ENCODE measurements at regions not wholly inside any gene's neighbourhood (a gene's known extent, or its start where the extent isn't known, plus 50 kb on each side); places are given as distances from the start of the nearest gene placed in this dataset.

- no peaks in the 10 kb centered on the region for H3K4me1 ChIP-seq
- ATAC-seq (no peak), DNase-seq (no peak)
- TF ChIP-seq CTCF (IDR thresholded peaks at IDR 0.05): no peak
- TF ChIP-seq POLR2A (IDR thresholded peaks at IDR 0.05): no peak
- WGBS (ENCODE audit: insufficient coverage, low coverage, low lambda C conversion rate, missing lambda C conversion rate): 47% methylated on average over 1 of the region's 1 CpG
- H3K9me3 ChIP-seq: no peaks in the 10 kb centered on the region
- no peaks in the 10 kb centered on the region for H3K27me3 ChIP-seq
- no peak overlapping the region for H3K4me3 ChIP-seq
- intact Hi-C loops (cut with DNase I): no loop called here
- no peak overlapping the region for H3K27ac ChIP-seq
- H3K36me3 ChIP-seq: no peaks in the 10 kb centered on the region
Observed at GRCh38 chr6:102848796-102849195, 1455.3 kb downstream of the GRIK2 start.

- Histone ChIP-seq H3K9me3 (no peaks in the 10 kb centered on the region), H3K27me3 (no peaks in the 10 kb centered on the region), H3K4me3 (no peak overlapping the region), H3K36me3 (no peaks in the 10 kb centered on the region), H3K4me1 (no peaks in the 10 kb centered on the region), H3K27ac (no peak overlapping the region)
- ATAC-seq (no peak), DNase-seq (no peak)
- TF ChIP-seq CTCF (IDR thresholded peaks at IDR 0.05) (no peak), POLR2A (IDR thresholded peaks at IDR 0.05) (no peak)
- WGBS (ENCODE audit: insufficient coverage, low coverage, low lambda C conversion rate, missing lambda C conversion rate): 45% methylated on average over 3 of the region's 3 CpGs
- intact Hi-C loops (cut with DNase I): no loop called here
Observed at GRCh38 chr6:102848210-102848609, 1454.7 kb downstream of the GRIK2 start.

- no peaks in the 10 kb centered on the region for H3K4me1 ChIP-seq
- ATAC-seq: no peak
- WGBS (ENCODE audit: insufficient coverage, low coverage, low lambda C conversion rate, missing lambda C conversion rate): 41% methylated on average over 2 of the region's 2 CpGs
Observed at GRCh38 chr6:102841060-102841459, 1447.6 kb downstream of the GRIK2 start.

GRCh38 chr6:102832021-102832420 is 1438.5 kb downstream of the GRIK2 start:
- ATAC-seq (no peak), DNase-seq (no peak)
- H3K4me1 ChIP-seq: no peaks in the 10 kb centered on the region
- H3K36me3 ChIP-seq: no peaks in the 10 kb centered on the region
- intact Hi-C loops (cut with DNase I): no loop called here
- 73% methylated on average over 1 of the region's 1 CpG for WGBS (ENCODE audit: insufficient coverage, low coverage, low lambda C conversion rate, missing lambda C conversion rate)
- TF ChIP-seq POLR2A (IDR thresholded peaks at IDR 0.05) (no peak), CTCF (IDR thresholded peaks at IDR 0.05) (no peak)
- no peak overlapping the region for H3K27ac ChIP-seq
- H3K4me3 ChIP-seq: no peak overlapping the region
- no peaks in the 10 kb centered on the region for H3K9me3 ChIP-seq
- H3K27me3 ChIP-seq: no peaks in the 10 kb centered on the region

More at GRCh38 chr6:102841060-102841459, 1447.6 kb downstream of the GRIK2 start:
- no peaks in the 10 kb centered on the region for H3K36me3 ChIP-seq
- intact Hi-C loops (cut with DNase I): no loop called here
- no peaks in the 10 kb centered on the region for H3K9me3 ChIP-seq
- H3K27me3 ChIP-seq: no peaks in the 10 kb centered on the region
- no peak overlapping the region for H3K4me3 ChIP-seq
- H3K27ac ChIP-seq: no peak overlapping the region
- TF ChIP-seq POLR2A (IDR thresholded peaks at IDR 0.05) (no peak), CTCF (IDR thresholded peaks at IDR 0.05) (no peak)
- no peak for DNase-seq

- Histone ChIP-seq H3K36me3 (no peaks in the 10 kb centered on the region), H3K27ac (no peak overlapping the region), H3K4me1 (no peaks in the 10 kb centered on the region), H3K9me3 (no peaks in the 10 kb centered on the region), H3K4me3 (no peak overlapping the region), H3K27me3 (no peaks in the 10 kb centered on the region)
- ATAC-seq (no peak), DNase-seq (no peak)
- no peak for TF ChIP-seq POLR2A (IDR thresholded peaks at IDR 0.05)
- 31% methylated on average over 2 of the region's 2 CpGs for WGBS (ENCODE audit: insufficient coverage, low coverage, low lambda C conversion rate, missing lambda C conversion rate)
- intact Hi-C loops (cut with DNase I): no loop called here
Observed at GRCh38 chr6:102820098-102820497, 1426.6 kb downstream of the GRIK2 start.
